OCI-LY1 (cell line): ENCODE measurements at regions not wholly inside any gene's neighbourhood (a gene's known extent, or its start where the extent isn't known, plus 50 kb on each side); places are given as distances from the start of the nearest gene placed in this dataset.

ENCODE experiments used
- H2AFZ ChIP-seq: fragments of 200-600 bp; sonication (generic), shearing (Covaris generic); 2 replicates; pipeline ENCODE4 v1.6.0; 2014; ENCODE audit warnings: antibody characterized with exemption, mild to moderate bottlenecking, low read length
- H3F3A ChIP-seq: fragments of 200-600 bp; sonication (generic), shearing (Covaris generic); 2 replicates; pipeline ENCODE4 v1.6.0; 2014; ENCODE audit warnings: mild to moderate bottlenecking, antibody characterized with exemption, low read length, moderate library complexity; ENCODE audit not compliant: insufficient read depth
- H3K27ac ChIP-seq: fragments of 200-600 bp; sonication (generic); 2 replicates; pipeline ENCODE4 v1.5.1; 2014; ENCODE audit warnings: low read length, mixed run types, mild to moderate bottlenecking, low read depth; ENCODE audit not compliant: poor library complexity, severe bottlenecking
- H3K27me3 ChIP-seq: fragments of 200-600 bp; sonication (generic); 2 replicates; pipeline ENCODE4 v1.6.0; 2014; ENCODE audit warnings: antibody characterized with exemption, mild to moderate bottlenecking, low read length, moderate library complexity; ENCODE audit not compliant: insufficient read depth
- H3K36me3 ChIP-seq: fragments of 200-600 bp; sonication (generic); 2 replicates; pipeline ENCODE4 v1.6.1; 2014; ENCODE audit warnings: mild to moderate bottlenecking, antibody characterized with exemption, low read length, moderate library complexity, mixed read lengths; ENCODE audit not compliant: insufficient read depth
- H3K4me1 ChIP-seq: fragments of 200-600 bp; sonication (generic); 2 replicates; pipeline ENCODE4 v1.5.1; 2014; ENCODE audit warnings: mild to moderate bottlenecking, low read length, moderate library complexity; ENCODE audit not compliant: insufficient read depth, severe bottlenecking
- H3K4me2 ChIP-seq: fragments of 200-600 bp; sonication (generic), shearing (Covaris generic); 2 replicates; pipeline ENCODE4 v1.6.1; 2014; ENCODE audit warnings: low read length
- H3K4me3 ChIP-seq: fragments of 200-600 bp; sonication (generic); 2 replicates; pipeline ENCODE4 v1.5.1; 2014; ENCODE audit warnings: low read length, low read depth, mild to moderate bottlenecking, mixed read lengths; ENCODE audit not compliant: poor library complexity, severe bottlenecking
- H3K79me2 ChIP-seq: fragments of 200-600 bp; shearing (Covaris generic); 2 replicates; pipeline ENCODE4 v1.6.1; 2016; ENCODE audit warnings: mixed run types, low read length, mixed read lengths; ENCODE audit not compliant: insufficient read depth
- H3K9ac ChIP-seq: fragments of 200-600 bp; sonication (generic), shearing (Covaris generic); 2 replicates; pipeline ENCODE4 v1.6.1; 2014; ENCODE audit warnings: mild to moderate bottlenecking, low read length, mixed read lengths
- H3K9me2 ChIP-seq: fragments of 200-600 bp; sonication (generic), shearing (Covaris generic); 2 replicates; pipeline ENCODE4 v1.6.1; 2014; ENCODE audit warnings: low read depth, mild to moderate bottlenecking, low read length, mixed read lengths
- H3K9me3 ChIP-seq: fragments of 200-600 bp; shearing (Covaris generic); 2 replicates; pipeline ENCODE4 v1.6.1; 2014; ENCODE audit warnings: low read length, mixed read lengths
- H4K20me1 ChIP-seq: fragments of 200-600 bp; sonication (generic), shearing (Covaris generic); 2 replicates; pipeline ENCODE4 v1.6.0; 2016; ENCODE audit warnings: mild to moderate bottlenecking, low read length; ENCODE audit not compliant: insufficient read depth
- EZH2 ChIP-seq: fragments of 200-600 bp; sonication (generic), shearing (Covaris generic); IDR thresholded peaks from 2 replicates; pipeline ENCODE4 v1.8.0; 2017; ENCODE audit warnings: borderline replicate concordance, mixed run types, mild to moderate bottlenecking, antibody characterized with exemption, low read length, moderate library complexity, mixed read lengths
- TF ChIP-seq, protein P1 (sequence below): fragments of 200-600 bp; sonication (generic), shearing (Covaris generic); IDR thresholded peaks from 2 replicates; pipeline ENCODE4 v1.5.1; 2017; ENCODE audit warnings: mild to moderate bottlenecking, antibody characterized with exemption, low read length, moderate library complexity, mixed read lengths

GRCh38 chr15:93317772-93318171 is 228.8 kb upstream of the RGMA start:
- no peak overlapping the region for H2AFZ ChIP-seq
- no peak overlapping the region for H3K9ac ChIP-seq
- no peaks in the 10 kb centered on the region for H4K20me1 ChIP-seq
- no peaks in the 10 kb centered on the region for H3K4me1 ChIP-seq
- H3K9me3 ChIP-seq, result no peaks in the 10 kb centered on the region
- no peaks in the 10 kb centered on the region for H3K79me2 ChIP-seq
- no peak overlapping the region for H3K4me2 ChIP-seq
- no peaks in the 10 kb centered on the region for H3K9me2 ChIP-seq
- H3F3A ChIP-seq, result no peaks in the 10 kb centered on the region
- no peak overlapping the region for H3K27ac ChIP-seq
- H3K4me3 ChIP-seq, result no peak overlapping the region
- H3K27me3 ChIP-seq, result no peaks in the 10 kb centered on the region; the same call in 1 of the 2 replicates
- no peaks in the 10 kb centered on the region for H3K36me3 ChIP-seq
- no peak for TF ChIP-seq EZH2
- TF ChIP-seq, protein P1, sequence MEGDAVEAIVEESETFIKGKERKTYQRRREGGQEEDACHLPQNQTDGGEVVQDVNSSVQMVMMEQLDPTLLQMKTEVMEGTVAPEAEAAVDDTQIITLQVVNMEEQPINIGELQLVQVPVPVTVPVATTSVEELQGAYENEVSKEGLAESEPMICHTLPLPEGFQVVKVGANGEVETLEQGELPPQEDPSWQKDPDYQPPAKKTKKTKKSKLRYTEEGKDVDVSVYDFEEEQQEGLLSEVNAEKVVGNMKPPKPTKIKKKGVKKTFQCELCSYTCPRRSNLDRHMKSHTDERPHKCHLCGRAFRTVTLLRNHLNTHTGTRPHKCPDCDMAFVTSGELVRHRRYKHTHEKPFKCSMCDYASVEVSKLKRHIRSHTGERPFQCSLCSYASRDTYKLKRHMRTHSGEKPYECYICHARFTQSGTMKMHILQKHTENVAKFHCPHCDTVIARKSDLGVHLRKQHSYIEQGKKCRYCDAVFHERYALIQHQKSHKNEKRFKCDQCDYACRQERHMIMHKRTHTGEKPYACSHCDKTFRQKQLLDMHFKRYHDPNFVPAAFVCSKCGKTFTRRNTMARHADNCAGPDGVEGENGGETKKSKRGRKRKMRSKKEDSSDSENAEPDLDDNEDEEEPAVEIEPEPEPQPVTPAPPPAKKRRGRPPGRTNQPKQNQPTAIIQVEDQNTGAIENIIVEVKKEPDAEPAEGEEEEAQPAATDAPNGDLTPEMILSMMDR, result no peak

- H3K9ac ChIP-seq, result no peak overlapping the region
- no peaks in the 10 kb centered on the region for H3K9me2 ChIP-seq
- no peaks in the 10 kb centered on the region; the same call in 1 of the 2 replicates for H3K27me3 ChIP-seq
- H2AFZ ChIP-seq, result no peak overlapping the region
- TF ChIP-seq EZH2, result no peak
- TF ChIP-seq, protein P1, result no peak
- no peaks in the 10 kb centered on the region for H3F3A ChIP-seq
- H3K4me1 ChIP-seq, result no peaks in the 10 kb centered on the region
- H3K9me3 ChIP-seq, result no peaks in the 10 kb centered on the region
- H3K4me3 ChIP-seq, result no peak overlapping the region
- no peaks in the 10 kb centered on the region for H4K20me1 ChIP-seq
- no peak overlapping the region for H3K27ac ChIP-seq
- H3K36me3 ChIP-seq, result no peaks in the 10 kb centered on the region
- no peak overlapping the region for H3K4me2 ChIP-seq
- no peaks in the 10 kb centered on the region for H3K79me2 ChIP-seq
Observed at GRCh38 chr15:93314245-93314644, 225.2 kb upstream of the RGMA start.

- Histone ChIP-seq H3K4me3 (no peak overlapping the region), H3K79me2 (no peaks in the 10 kb centered on the region), H3K9me2 (no peaks in the 10 kb centered on the region), H3F3A (no peaks in the 10 kb centered on the region), H3K27me3 (peaks cover 4% of the 10 kb centered on the region; the same call in 1 of the 2 replicates), H3K4me2 (no peak overlapping the region), H3K9me3 (no peaks in the 10 kb centered on the region), H3K9ac (no peak overlapping the region), H3K4me1 (no peaks in the 10 kb centered on the region), H2AFZ (no peak overlapping the region), H4K20me1 (no peaks in the 10 kb centered on the region), H3K27ac (no peak overlapping the region), H3K36me3 (no peaks in the 10 kb centered on the region)
- no peak for TF ChIP-seq EZH2
- TF ChIP-seq, protein P1, result no peak
Observed at GRCh38 chr15:93312891-93313486, 224.0 kb upstream of the RGMA start.
